GM18870 (cell line): ENCODE measurements at regions not wholly inside any gene's neighbourhood (a gene's known extent, or its start where the extent isn't known, plus 50 kb on each side); places are given as distances from the start of the nearest gene placed in this dataset.

ENCODE experiments used
- ATAC-seq: cut with Tn5 transposase; IDR thresholded peaks from one replicate; pipeline ENCODE4 v1.9.1; 2021; ENCODE audit warnings: moderate library complexity; ENCODE audit not compliant: unreplicated experiment

DNA sequence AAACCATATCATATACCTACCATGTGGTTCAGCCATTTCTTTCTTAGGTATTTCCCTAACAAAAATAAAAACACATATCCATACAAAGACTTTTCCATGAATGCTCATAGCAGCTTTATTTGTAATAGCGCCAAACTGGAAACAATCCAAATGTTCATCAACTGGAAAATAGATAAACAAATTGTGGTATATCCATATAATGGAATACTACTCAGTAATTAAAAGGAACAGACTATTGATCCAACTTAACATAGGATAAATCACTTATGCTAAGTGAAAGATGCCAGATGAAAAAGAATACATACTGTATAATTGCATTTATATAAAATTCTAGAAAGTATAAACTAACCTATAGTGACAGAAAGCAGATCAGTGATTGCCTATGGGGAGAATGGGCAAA, 323.3 kb downstream of the BUD13 start:
- no peak for ATAC-seq

DNA sequence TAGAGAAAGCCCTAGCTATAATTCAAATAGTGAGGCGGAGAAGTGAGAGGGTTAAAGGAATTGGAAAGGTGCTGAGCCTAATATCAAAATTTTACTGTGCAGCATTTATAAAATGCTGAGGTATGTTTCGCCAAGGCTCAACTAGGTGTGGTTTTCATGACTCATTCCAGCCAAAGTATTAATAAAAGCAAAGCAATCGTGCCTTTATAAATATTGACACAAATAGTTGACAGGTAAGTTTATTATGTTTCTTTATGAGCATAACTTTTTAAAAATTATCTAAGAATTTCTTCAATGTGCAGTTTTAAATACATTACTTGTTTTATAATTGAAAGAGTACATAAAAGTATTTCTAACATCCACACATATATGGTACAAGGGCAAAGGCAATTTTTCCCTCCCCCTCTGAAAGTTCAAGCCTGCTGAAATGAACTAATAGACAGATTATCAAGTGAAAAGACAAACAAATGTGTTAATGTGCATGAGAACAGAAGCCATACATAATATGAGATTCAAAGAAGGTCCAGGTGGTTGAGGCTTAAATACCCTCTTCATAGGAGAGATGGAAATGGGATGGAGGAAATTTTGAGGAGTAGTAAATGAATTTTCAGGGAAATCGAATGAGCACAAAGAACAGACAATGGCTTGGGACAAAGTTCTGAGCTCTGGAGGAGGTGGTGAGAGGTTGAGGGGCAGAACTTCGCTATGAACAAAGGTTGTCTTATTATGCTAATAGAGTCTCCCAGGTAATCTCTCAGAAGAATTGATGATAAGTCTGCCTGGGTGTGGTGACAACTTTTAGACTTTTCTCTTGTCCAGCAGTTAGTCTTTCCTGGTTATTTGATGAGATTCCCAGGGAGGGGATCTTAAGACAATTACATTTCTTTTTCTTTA, 326.5 kb downstream of the BUD13 start:
- ATAC-seq, result no peak

DNA sequence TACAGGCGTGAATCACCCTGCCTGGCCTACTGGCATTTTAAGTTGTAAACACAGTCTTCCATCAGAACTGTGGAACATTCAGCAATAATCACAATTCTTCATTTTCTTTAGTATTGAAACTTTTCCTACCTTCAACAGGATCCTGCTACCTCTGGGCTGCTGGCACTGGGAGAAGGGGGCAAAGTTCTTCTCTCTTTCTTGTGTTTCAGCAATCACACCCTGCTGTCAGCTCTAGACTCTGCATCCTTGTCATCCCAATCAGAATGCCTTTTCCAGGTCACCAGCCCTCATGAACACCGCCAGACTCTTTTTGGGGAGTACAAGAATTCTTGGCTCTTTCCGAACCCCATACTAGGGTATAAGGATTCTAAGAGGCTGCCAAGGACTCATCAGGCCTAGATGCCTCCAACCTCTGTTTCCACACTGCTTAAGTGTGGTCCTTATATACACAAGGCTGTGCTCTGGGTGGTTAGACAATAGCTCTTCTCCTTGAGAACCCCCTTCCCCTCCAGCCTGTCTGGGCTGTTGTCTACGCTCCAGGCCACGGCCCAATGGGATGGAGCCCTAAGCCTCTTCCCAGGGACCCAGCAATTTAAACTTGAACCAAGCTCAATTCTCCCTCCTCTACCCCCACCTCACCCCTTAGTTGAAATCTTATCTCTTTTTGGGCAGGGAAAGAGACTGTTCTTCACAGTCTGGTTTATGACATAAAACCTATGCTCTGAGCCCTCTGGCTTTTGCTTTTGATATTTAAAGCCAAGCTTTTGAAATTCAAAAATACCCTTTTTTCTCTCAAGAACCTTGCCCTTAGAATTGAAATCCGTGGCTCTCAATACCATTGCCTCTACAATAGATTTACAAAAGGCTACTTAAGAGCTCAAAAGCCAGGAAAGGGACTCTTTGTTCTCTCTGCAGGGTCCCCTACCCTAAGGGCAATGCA, 327.4 kb downstream of the BUD13 start:
- ATAC-seq, result no peak

DNA sequence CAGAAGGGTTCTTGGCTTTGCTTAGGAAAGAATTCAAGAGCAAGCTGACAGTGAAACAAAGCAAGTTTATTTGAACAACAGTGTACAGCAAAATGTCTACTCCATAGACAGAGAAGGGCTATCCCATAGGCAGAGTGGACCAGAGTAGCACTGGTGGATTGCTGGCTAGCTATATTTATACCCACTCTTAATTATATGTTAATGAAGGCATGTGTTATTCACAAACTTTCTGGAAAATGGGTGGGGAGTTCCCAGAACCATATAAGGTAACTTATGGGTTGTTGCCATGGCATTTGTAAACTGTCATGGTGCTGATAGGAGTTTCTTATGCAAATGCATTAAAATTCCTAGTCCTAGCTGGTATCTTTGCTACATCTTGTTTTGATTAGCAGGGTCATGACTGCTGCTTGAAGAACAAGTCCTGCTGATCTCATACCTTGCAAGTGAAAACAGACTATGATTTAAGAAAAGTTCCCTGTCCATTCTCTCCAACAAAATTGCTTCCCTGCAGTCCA, 330.5 kb downstream of the BUD13 start:
- ATAC-seq, result no peak

DNA sequence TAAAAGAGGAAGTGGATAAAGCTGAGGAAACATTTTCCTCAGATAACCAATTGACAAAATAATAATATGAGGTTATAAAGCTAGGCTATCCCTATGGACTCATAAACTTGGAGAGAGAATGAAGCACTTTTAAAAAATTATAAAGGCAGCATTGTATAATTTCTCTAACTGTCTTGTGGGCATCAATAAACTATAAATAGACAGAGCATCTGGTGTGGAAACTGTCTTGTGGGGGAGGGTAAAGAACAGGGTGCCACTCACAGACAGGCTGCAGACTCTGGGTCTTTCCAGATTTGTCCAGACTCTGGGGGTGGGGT, 333.5 kb downstream of the BUD13 start:
- ATAC-seq, result no peak

DNA sequence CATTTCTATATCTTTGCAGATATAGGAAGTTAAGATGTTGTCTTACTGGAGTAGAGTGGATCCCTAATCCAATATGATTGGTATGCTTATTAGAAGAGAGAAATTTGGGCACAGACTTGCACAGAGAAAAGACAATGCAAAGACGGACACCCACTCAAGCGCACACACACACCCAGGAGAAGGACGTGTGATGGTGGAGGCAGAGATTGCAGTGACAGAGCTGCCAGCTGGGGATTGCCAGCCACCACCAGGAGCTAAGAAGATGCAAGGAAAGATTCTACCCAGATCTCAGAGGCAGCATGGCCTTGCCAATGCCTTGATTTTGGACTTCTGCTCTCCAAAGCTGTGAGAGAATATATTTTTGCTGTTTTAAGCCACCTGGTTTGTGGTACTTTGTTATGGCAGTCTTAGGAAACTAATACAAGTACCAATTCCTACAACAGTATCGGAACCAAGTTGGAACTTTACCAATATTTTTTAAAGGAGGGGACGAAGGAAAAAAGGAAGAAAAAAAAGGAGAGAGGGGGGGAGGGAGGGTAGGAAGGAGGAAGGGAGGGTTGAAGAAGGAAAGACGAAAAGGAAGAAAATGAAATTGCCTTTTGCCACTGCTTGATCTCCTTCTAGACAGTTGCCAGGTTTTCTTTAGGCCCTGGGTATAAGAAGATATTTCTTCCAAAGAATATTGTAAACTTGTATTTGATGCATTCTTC, 334.0 kb downstream of the BUD13 start:
- no peak for ATAC-seq

DNA sequence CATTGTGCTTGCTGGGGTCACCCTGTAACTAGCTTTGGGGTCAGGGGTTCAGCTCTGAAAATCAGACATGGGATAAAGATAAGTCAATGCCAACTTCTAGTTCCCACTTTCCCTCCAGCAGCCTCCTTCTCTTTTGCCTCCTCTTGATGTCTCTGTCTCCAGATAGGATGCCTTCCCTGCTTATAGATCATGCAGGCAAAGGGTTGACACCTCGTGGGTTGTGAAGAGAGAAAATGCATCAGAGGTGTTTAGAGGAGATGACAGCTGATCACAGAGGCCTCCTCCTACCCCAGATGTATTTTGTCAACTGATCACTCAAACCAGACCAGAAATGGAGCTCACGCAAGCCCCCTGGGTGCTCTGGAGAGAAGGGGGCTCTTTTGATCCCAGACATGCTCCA, 337.8 kb downstream of the BUD13 start:
- ATAC-seq, result no peak

DNA sequence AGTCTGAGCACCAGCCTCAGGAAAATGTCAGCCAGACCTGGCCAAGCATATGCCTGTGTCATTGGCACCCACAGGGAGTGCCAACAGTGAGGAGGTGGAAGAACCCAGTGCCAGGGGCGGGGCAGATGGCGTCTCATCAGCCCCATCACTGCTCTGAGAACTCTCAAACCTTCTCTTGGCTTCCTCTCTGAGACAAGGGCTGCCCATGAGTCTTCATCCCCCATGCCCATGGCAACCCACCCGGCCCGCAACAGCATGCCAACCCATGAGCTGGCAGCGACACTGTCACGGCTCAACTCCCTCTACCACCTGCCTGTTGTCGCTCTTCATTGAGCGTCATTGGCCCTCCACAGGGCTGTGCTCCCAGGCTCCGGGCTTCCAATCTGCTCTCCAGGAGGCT, 340.5 kb downstream of the BUD13 start:
- ATAC-seq, result no peak

DNA sequence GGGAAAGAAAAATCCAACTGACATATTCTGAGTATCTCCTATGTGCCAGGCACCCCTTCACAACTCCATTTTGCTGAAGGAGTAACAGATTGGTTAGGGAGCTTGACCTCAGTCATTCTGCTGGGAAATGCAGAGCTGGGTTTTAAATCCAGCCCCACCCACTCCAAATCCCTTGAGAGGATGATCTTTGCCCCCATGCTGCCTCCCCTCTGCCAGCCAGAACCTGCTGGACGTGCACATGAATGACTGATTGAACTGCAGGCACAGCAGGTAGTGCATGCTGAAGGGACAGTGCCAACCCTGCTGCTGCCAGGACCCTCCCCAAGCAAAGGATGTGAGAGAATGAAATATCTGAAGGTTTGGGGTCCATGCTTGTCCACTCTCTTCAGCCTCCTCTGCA, 340.9 kb downstream of the BUD13 start:
- ATAC-seq, result no peak

DNA sequence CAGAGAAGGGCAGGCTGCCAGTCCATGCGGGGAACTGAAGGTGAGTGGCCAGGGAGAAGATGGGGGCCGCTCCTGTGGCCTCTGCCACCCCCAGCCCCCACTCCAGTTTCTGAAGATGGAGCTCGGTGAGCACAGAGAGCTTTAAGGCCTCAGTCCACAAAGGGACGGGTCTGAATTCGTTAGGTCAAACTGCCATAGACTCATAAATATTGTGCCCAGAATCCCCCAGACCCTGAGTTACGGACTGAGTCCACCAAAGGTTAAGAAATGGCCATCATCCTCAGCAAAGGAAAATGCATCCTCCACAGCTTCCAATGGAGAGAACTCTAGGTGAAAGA, 344.2 kb downstream of the BUD13 start:
- no peak for ATAC-seq

DNA sequence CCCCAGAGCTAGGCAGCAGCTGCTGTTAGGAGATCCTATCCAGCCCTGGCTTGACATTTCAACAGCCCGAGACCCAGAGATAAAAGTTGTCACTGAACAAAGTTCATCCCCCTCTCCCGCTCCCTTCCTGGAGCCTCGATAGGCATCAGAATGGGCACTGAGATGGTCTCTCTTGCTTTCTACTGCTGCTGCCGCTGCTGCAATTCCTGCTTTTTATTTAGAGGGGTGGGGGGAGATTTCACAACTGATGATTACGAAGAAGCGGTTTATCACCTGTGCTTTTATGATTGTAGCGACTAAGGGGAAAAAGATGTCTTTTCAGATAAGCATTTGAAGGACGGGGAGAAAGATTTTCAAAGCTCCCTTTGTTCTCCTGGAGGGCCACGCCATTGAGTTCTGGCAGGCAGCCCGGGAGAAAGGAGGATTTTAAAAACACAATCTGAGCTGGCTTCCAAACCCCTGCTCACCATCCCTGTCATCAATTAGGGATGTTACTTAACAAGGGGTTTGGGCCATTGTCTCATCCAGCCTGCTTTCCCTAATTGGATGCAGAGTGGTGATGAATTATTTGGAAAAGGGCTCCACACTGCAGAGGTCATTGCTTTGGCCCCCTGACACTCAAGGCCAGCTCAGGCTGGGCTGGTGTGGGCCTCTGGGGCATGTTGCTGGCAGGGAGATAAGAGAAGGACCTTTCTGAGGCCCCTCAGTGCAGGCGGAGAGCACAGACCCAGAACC, 344.7 kb downstream of the BUD13 start:
- ATAC-seq, result no peak

DNA sequence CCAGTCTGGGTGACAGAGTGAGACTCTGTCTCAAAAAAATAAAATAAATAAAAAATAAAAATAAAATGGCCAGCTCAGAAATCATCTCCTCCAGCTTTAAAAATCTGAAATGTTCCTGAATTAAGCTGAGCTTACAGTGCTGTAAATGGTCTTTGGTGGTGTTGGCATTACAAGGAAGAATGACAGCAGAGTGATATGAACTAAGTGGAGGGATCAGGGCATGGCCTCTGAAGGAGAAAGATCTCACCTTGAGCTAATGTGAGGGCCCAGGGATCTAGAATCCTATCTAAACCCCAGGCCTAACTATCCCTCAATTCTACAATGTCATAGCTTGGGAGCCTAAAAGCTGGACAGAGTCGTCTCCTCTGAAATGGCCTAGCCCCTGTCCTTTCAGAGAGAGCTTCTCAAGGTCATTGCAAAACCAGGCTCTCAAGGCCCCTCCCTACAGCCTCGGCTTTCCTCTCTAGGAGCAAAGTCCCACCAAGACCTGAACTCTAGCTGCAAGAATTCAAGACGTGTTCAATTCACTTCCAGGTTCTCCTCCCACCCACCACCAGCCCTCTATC, 345.4 kb downstream of the BUD13 start:
- no peak for ATAC-seq

DNA sequence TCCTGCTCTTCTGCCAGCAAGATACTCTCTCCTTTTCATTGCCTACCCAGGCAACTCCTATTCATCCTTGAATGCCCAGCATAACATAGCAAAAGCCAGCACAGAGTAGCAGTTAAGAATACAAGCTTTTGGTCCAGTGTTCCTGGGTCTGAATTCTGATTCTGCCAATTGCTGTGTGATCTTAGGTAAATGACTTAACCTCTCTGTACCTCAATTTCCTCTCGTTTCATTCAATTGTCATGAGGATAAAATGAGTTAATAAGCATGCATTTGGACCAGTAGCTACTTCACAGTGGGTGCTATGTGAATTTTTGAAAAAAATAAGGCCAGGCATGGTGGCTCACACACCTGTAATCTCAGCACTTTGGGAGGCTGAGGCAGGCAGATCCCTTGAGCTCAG, 346.0 kb downstream of the BUD13 start:
- ATAC-seq, result no peak

DNA sequence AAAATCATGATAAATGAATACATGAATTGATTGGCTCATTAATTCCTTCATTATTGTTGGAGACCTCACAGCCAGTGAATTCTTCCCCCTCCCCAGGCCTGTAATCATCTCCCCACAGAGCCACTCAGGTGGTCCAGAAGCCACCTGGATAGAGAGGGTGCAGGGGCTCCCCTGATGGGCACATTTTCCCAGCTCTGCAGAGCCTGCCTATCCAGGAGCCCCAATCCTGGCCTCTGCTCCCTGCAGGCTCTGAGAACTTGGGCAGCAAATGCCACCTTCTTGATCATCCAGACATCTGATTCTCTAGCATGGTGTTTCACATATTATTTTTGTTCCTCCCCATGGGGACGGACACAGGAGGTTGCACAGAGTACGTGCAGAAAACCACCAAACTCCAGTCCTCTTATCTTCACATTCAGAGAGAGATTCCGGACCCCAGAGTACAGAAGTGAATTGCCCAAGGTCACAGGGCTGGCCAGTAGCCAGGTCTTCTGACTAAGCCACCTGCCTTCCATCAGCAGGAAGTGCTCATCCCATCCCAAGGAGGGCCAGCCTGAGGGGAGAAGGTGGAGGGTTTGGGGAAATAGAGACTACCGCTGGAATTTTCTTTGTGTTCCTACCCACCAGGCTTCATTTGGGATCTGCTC, 348.0 kb downstream of the BUD13 start:
- no peak for ATAC-seq

DNA sequence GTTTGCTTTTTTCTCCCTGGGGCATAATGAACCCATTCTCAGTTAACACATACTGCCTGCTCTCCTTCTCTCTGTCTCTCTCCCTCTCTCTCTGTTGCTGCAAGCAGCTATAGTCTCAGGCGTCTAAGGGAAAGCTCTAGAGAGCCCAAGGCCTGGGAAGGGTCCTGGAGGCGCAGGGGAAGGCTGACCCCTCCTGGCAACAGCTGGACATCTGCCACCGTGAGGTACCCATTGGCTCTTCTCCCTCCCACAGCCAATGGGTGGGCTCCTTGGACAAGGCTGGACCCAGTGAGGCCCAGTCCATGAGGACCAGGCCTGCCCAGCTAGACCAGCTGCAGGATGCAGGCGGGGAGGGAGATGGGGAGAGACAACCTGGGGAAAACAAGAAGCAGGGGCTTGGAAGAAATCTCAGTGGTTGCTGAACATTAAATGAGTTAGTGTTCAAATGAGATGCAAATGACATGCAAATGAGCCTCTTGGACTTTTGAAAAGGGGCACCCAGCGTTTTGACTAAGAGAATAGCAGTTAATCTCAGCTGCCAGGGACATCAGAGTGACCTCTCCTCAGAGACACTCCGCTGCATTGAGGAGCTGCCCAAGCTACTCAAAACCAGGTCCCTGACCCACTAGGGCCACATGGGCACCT, 349.7 kb downstream of the BUD13 start:
- ATAC-seq, result no peak

DNA sequence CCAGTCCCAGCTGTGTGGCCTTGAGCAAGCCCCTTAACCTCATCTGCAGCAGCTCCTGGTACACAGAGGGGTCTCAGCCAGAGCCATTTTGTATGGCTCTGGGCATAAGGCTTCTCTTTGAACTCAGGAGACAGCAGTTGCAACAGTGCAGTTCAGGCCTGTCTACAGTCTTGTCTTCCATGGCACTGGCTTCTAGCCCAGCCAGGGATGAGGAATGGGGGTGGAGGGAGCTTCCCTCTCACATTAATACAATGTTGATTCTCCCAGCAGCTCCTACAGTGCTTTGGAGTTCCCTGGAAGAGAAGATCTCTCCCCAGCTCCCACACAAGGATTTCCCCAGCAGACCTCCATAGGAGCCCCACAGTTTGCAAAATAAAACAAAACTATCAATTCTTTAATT, 350.2 kb downstream of the BUD13 start:
- ATAC-seq, result no peak

DNA sequence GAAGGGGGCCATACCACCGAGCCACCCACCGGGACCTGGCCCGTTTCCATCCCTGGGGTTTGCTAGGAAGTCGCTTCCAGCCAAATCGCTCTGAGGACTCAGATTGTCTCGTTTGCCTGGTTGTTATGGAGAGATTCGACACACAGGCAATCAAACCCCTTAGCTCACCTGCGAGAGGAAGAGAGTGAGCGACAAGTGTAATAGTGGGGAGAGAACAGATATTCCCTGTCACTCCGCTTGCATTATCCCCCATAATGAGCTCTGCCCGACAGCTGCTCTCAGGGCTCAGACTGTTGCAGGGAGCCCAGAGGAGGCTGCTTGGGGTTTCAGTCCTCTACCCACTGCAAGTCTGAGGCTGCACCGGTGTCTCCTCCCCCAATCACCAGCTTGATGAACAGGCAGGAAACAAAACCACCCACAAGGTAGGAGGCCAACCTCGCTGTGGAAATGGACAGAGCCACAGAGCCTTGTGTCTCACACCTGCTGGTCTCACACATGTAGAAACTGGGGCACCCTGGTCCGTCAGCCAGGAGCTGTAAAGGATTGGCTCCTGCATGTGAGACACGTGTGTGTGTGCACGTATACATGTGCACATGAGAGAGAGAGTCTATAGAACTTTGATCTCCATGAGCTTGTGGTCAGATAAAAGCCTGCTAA, 351.1 kb downstream of the BUD13 start:
- ATAC-seq, result no peak

DNA sequence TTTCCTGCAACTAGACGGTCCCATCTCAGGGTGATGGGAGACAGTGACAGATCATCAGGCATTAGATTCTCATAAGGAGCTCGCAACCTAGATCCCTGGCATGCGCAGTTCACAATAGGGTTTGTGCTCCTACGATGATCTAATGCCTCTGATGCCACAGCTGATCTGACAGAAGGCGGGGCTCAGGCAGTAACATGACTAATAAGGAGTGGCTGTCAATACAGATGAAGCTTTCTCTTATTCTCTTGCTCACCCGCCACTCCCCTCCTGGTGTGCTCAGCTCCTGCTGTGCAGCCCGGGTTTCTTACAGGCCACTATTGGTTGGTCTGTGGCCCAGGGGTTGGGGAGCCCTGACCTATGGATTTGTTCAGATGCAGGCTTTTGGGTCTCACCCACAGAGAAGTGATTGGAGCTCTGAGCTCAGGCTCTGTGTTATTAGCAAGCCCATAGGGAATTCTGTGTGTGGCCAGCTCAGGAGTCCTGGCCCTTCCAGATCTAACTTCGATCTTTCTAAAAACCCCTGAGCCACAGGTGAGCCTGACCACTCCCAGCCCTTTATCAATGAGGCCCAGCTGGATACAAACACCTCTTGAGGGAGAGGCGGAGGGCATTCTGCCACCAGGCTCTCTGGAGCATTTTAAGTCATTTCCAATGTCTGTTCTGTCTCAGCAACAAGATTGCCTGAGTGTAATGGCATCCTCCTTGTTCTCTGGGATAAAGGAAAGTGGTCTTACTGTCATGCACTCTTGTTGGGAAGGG, 351.8 kb downstream of the BUD13 start:
- ATAC-seq, result no peak
